ENCODE measurements at regions not wholly inside any gene's neighbourhood (a gene's known extent, or its start where the extent isn't known, plus 50 kb on each side); places are given as distances from the start of the nearest gene placed in this dataset.

DNA sequence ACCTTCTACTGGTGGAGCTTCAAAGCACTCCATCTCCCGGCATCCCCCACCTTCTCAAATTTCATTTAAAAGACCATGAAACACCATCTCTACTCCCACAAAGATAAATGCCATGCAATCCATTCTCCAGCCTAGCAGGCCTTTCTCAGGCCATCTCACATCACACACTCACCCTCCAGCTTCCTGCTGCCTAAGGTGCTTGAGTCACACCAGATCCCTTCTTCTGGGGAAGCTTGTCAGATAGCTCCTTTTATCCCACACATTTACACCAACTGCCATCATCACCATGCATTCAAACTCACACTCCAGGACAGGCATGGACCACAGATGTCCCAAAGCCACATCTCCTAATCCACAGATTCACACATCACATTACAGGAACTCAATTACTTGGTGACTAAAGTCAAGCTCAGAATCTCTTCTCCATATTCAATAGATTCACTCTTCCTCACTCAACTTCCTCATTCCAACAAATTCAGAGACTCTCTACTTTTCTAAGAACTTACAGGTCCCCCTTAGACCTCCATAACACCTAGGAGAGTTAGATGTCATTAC lies 292.5 kb downstream of the TNS1 start:
- no peak for TF ChIP-seq POLR2A (IDR thresholded peaks at IDR 0.05)
- TF ChIP-seq CTCF (IDR thresholded peaks at IDR 0.05) = no peak
